ENCODE measurements at regions not wholly inside any gene's neighbourhood (a gene's known extent, or its start where the extent isn't known, plus 50 kb on each side); places are given as distances from the start of the nearest gene placed in this dataset.
A peak's percentile ranks its signal among the peaks of the same experiment; 100 is the strongest.

DNA sequence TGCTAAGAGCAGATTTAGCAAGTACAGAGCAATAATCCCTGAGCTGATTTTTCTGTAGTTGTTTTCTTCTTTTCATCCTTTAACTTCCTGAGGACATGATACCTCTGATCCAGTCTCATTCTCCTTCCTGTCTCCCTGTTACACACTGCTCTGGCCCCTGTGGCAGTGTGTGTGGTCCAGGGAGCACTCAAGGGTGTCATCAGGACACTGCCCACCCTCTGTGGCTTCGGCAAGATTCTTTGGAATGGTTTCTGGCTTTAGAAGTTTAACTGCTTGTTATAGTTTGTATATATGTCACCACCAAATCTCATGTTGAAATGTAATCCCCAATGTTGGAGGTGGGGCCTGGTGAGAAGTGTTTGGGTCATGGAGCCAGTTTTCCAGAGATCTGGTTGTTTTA lies 637.3 kb downstream of the BCOR start:
- no peak for DNase-seq (ENCODE audit: low read depth in 2 of 3, low spot score in 1 of 3)

DNA sequence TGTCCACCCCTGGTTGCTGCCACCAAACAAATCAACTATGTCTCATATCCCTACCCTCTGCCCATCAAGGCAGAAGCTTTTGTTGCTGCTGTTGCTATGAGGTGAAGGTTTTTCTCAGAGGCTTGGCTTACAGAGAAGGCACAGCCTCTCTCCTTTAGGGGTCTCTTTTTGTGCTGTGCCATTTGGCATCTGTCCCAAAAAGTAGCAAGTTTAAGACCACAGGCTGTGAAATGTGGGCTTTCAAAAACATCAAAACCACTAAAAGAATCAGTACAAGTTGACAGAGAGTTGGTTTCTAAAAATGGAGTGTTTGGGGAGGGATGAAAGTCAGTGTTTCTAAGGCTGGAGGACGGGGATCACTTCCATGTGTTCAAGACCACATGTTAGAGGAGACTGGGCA lies 634.9 kb downstream of the BCOR start:
- no peak for DNase-seq (ENCODE audit: low read depth in 2 of 3, low spot score in 1 of 3)

DNA sequence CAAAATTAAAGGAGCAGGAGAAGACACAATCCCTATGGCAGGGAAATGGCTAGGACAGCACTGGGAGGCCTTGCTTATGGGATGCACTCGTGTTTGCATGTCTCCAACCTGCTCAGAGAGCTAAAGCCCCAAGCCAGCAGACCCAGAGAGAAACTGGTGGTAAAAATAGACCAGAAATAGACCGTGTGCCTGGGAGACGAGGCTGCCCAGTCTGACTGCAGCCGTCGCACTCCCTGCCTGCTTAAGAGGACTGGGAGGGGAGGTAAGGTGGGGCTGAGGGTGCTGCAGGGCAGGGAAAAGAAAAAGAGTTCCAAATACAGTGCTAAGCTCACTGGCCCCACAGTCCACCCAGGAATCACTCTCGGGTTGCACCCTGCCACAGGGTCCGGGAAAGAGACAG lies 633.5 kb downstream of the BCOR start:
- no peak for DNase-seq (ENCODE audit: low read depth in 2 of 3, low spot score in 1 of 3)

DNA sequence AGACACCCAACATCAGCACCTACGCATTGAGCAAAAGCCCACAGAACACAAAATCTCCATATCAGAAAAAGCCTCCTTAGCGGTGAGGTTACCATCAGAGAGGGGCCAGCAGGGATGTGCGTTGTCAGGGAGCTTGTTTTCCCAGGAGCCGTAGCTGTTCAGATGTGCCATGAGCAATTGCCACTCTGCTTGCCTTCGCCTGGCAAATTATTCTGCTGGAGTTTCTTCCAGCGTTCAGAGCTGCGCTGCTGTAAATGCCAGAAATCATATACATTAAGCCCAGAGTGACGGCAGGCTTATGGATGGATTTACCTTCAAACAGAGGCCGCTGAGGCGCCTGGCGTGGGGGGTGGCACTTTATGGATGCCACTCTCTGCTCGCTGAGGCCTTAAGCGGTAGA lies 632.3 kb downstream of the BCOR start:
- DNase-seq (ENCODE audit: low read depth in 2 of 3, low spot score in 1 of 3): no peak

GRCh38 chrX:39465906-39466305 lies 631.9 kb downstream of the BCOR start:
- no peak for DNase-seq (ENCODE audit: low read depth in 2 of 3, low spot score in 1 of 3)

DNA sequence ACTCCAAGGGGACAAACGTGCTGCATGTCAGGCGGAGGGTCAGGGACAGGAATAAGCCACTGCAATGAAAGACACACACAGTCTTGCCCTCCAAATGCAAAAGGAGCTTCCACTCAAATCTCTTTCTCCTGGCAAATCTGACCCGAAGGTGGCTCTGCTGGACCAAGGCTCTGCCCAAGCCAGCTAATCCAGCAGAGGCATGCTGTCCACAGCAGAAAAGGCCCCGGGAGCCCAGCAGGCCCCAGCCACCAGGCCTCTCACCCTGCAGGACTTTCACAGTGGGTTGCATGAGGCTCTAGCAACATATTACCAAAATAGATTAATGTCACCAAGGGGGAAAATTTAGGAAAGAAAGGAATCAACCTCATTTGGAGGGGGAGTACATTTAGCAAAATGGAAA lies 628.6 kb downstream of the BCOR start:
- no peak for DNase-seq (ENCODE audit: low read depth in 2 of 3, low spot score in 1 of 3)

- DNase-seq (ENCODE audit: low read depth in 2 of 3, low spot score in 1 of 3): no peak
These were observed 627.0 kb downstream of the BCOR start for GRCh38 chrX:39470588-39471407.

GRCh38 chrX:39472161-39472560 lies 625.6 kb downstream of the BCOR start:
- DNase-seq (ENCODE audit: low read depth in 2 of 3, low spot score in 1 of 3): no peak

- DNase-seq (ENCODE audit: low read depth in 2 of 3, low spot score in 1 of 3): no peak
These were observed 623.9 kb downstream of the BCOR start for GRCh38 chrX:39473812-39474211.

GRCh38 chrX:39475372-39475771 lies 622.4 kb downstream of the BCOR start:
- DNase-seq (ENCODE audit: low read depth in 2 of 3, low spot score in 1 of 3): no peak

DNA sequence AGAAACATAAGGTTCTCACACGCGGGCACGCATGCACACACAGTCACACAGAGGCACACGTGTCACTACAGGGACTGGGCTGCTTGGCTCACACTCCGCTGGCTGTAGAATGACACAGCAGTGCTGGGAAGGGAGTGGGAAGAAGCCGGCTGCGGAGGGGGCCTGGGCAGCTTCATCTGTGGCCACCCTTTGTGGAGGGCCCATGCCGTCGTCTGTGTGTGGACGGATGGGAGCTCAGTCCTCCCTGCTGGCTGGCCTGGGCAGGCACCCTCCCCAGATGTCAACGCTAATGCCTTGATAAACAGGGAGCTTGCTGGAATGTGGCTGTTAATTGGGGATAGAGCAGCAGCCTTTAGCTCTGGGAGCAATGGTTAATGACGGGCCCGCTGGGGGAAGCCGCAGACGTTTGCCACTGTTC lies 621.1 kb downstream of the BCOR start:
- no peak for DNase-seq (ENCODE audit: low read depth in 2 of 3, low spot score in 1 of 3)

GRCh38 chrX:39477031-39477761 lies 620.6 kb downstream of the BCOR start:
- no peak for DNase-seq (ENCODE audit: low read depth in 2 of 3, low spot score in 1 of 3)

GRCh38 chrX:39477762-39478120 lies 620.0 kb downstream of the BCOR start:
- no peak for DNase-seq (ENCODE audit: low read depth in 2 of 3, low spot score in 1 of 3)

- DNase-seq (ENCODE audit: low read depth in 2 of 3, low spot score in 1 of 3): no peak
These were observed 617.9 kb downstream of the BCOR start for GRCh38 chrX:39479856-39480255.

DNA sequence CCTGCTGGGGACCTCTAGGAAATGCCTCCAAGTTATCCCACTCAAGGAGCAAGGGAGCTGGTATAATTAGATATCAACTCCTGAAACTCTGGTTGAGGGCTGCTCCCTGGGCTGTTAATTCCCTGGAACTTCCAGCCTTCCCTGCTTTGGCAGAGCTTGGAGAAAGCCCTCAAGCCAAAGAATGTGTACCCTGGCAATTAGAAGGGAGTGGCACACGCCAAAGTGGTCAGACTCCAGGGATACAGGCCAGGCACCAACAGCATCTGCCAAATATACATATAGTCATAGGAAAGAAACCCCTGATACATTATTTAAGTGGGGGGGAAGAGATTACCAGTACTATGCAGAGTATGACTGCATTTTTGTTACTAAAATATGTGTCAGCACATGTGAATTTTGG lies 616.8 kb downstream of the BCOR start:
- no peak for DNase-seq (ENCODE audit: low read depth in 2 of 3, low spot score in 1 of 3)

GRCh38 chrX:39481621-39482020 lies 616.1 kb downstream of the BCOR start:
- DNase-seq (ENCODE audit: low read depth in 2 of 3, low spot score in 1 of 3): no peak

DNA sequence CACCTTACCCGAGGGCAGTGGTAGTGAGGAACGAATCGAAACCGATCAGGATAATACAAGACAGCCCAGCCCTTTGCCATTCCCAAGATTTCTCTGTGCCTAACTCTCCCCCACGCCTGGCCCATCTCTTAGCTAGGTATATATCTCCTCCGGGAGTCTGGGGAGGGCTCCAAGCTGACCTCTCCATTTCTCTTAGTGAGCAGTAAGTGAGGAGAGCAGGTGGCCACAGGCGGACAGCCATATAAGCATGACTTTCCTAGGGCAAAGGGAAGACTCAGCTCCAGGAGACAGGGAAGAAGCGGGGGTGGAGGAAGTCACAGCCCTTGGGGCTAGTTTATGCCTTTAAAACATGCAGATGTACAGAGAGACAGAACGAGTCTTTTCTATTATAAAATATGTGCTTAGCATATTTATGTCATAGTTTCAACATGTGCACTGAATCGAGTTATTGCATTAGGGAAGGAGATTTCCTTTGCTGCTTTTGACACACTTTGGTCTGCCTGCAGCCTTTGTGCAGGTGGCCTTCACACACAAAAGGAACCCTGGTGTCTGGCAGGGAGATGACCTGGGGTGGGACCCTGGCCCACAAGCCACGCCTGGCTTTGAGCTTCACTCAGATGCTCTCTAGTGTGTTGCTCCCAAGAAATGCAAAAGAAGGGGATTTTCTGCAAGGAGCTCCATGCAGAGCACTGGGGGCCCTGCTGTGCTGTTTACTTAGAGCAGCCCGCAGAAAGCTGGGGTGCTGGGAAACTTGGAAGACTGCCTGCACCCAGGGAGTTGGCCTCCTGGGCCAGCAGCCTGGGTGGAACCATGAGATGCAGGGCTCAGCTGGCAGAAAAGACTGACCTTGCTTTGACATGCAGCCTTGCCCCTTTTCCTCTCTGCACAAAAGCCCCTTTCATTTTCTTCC lies 613.3 kb downstream of the BCOR start:
- no peak for DNase-seq (ENCODE audit: low read depth in 2 of 3, low spot score in 1 of 3)

GRCh38 chrX:39487166-39487968 lies 610.4 kb downstream of the BCOR start:
- DNase-seq (ENCODE audit: low read depth in 2 of 3, low spot score in 1 of 3): no peak

GRCh38 chrX:39487969-39488330 lies 609.8 kb downstream of the BCOR start:
- DNase-seq (ENCODE audit: low read depth in 2 of 3, low spot score in 1 of 3): no peak

GRCh38 chrX:39491548-39492297 lies 606.0 kb downstream of the BCOR start:
- DNase-seq (ENCODE audit: low read depth in 2 of 3, low spot score in 1 of 3): peak; percentile 15 to 37 (median 35)

All from stimulated activated CD4-positive, alpha-beta T cell treated with anti-CD3 and anti-CD28 coated beads, Interleukin-12 subunit alpha, Interleukin-12 subunit beta, amount 100 ng/mL, for 48 hours (primary cell).